Muscle of leg (tissue), 3 donors: ENCODE measurements at regions not wholly inside any gene's neighbourhood (a gene's known extent, or its start where the extent isn't known, plus 50 kb on each side); places are given as distances from the start of the nearest gene placed in this dataset.

ENCODE experiments used
- DNase-seq: peaks from one replicate; pipeline ENCODE4 v3.0.0; 2013
- H3K27ac ChIP-seq: one replicate; pipeline ENCODE4 v1.5.1; 2013; ENCODE audit warnings: mild to moderate bottlenecking, low read length, control low read depth
- H3K27me3 ChIP-seq: one replicate; pipeline ENCODE4 v1.6.1; 2013; ENCODE audit warnings: low read length; ENCODE audit not compliant: control insufficient read depth, insufficient read depth
- H3K36me3 ChIP-seq: one replicate; pipeline ENCODE4 v1.6.1; 2013; ENCODE audit warnings: low read length; ENCODE audit not compliant: control insufficient read depth, insufficient read depth
- H3K4me1 ChIP-seq: one replicate; pipeline ENCODE4 v1.6.1; 2013; ENCODE audit warnings: low read length; ENCODE audit not compliant: control insufficient read depth, insufficient read depth
- H3K4me3 ChIP-seq: one replicate; pipeline ENCODE4 v1.5.1; 2013; ENCODE audit warnings: low read length, control low read depth
- H3K9me3 ChIP-seq: replicated peaks from 2 replicates; pipeline ENCODE4 v1.6.1; 2013; ENCODE audit warnings: low read depth, low read length; ENCODE audit not compliant: control insufficient read depth
- WGBS: methylation state at CpG from one replicate; pipeline ENCODE4 v1.1.5; 2013; ENCODE audit warnings: missing lambda C conversion rate; ENCODE audit not compliant: insufficient coverage; 5-methylcytosine and 5-hydroxymethylcytosine counted together

DNA sequence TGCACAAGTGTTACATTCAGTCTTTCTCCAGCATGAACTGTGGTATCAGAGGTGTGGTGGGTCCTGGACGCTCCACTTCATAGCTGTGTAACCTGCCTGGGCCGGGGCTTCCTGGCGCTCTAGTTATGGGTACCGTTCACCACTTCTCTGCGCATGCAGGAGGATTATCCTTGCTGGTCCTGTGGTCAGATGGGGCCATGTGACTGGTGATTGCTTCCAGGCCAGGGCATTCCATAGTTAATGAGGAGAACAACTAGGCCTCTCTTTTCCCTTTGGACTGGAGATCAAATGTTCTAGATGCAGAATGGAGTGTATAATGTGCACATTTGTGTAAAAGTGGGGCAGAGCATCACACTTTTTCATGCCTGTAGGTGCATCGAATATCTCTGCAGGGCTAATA lies 444.0 kb downstream of the AACS start:
- Histone ChIP-seq H3K4me3 (no peak overlapping the region), H3K27me3 (no peaks in the 10 kb centered on the region), H3K4me1 (no peaks in the 10 kb centered on the region), H3K36me3 (no peaks in the 10 kb centered on the region), H3K9me3 (no peaks in the 10 kb centered on the region), H3K27ac (no peak overlapping the region)
- no peak for DNase-seq
- WGBS, result 54% methylated on average over 5 of the region's 6 CpGs

- no peak for DNase-seq
- no peaks in the 10 kb centered on the region for H3K4me1 ChIP-seq
- H3K27ac ChIP-seq, result no peak overlapping the region
- peaks cover 2% of the 10 kb centered on the region for H3K27me3 ChIP-seq
- no peak overlapping the region for H3K4me3 ChIP-seq
- no peaks in the 10 kb centered on the region for H3K36me3 ChIP-seq
- H3K9me3 ChIP-seq, result no peaks in the 10 kb centered on the region
- 62% methylated on average over 7 of the region's 12 CpGs for WGBS
Observed at GRCh38 chr12:125512541-125513298, 447.5 kb downstream of the AACS start.

GRCh38 chr12:125515887-125516286 lies 450.7 kb downstream of the AACS start:
- Histone ChIP-seq H3K4me3 (no peak overlapping the region), H3K4me1 (no peaks in the 10 kb centered on the region), H3K9me3 (no peaks in the 10 kb centered on the region), H3K27me3 (peaks cover 2% of the 10 kb centered on the region), H3K36me3 (no peaks in the 10 kb centered on the region), H3K27ac (no peak overlapping the region)
- no peak for DNase-seq
- 71% methylated on average over 5 of the region's 8 CpGs for WGBS

DNA sequence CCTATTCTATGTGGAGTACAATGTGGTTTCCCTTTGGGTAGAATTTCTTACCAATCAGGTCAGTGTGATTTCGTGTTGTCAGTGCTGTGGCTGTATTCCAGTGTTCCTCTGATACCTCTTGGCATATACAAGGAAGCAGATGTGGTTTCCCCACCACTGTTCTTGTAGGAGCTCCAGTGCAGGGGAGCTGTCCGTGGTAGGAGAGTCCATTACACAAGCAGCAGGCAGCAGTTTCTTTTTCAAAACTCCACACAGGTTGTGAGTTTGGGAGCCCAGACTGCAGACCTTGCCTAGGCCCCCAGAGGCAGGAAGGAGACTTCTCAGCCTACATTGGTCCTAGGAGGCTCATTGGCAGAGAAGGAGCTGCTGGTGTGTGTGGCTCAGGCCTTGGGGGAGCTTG lies 452.8 kb downstream of the AACS start:
- H3K27ac ChIP-seq, result no peak overlapping the region
- H3K27me3 ChIP-seq, result peaks cover 2% of the 10 kb centered on the region
- H3K9me3 ChIP-seq, result peaks cover 2% of the 10 kb centered on the region
- H3K4me3 ChIP-seq, result no peak overlapping the region
- H3K36me3 ChIP-seq, result no peaks in the 10 kb centered on the region
- H3K4me1 ChIP-seq, result no peaks in the 10 kb centered on the region
- DNase-seq, result peak; percentile 54
- no CpG with 5 or more reads among the region's 2 CpGs for WGBS

GRCh38 chr12:125519026-125519651 lies 453.9 kb downstream of the AACS start:
- no peak overlapping the region for H3K4me3 ChIP-seq
- peaks cover 2% of the 10 kb centered on the region for H3K27me3 ChIP-seq
- no peaks in the 10 kb centered on the region for H3K4me1 ChIP-seq
- H3K36me3 ChIP-seq, result no peaks in the 10 kb centered on the region
- H3K9me3 ChIP-seq, result peaks cover 2% of the 10 kb centered on the region
- WGBS, result 84% methylated on average over 9 of the region's 15 CpGs
- H3K27ac ChIP-seq, result no peak overlapping the region
- DNase-seq, result no peak

DNA sequence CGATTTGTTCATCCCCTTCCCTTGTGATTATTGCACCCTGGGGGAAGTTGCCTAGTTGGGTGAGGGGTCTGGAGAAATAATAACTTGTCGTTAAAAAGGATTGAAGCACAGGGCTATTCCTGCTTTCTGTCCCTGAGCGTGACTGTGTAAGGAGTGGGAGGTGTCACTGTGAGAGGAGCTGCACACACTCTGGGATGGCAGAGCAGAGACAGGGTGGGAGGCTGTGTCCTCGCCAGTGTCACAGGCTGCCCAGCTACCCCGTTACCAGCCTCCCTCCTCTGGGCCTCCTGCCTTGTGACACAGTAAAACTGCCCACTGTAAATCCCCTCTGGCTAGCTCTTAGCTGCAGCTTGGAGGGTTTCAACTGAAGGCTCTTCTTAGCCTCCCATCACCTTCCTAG lies 460.6 kb downstream of the AACS start:
- no peaks in the 10 kb centered on the region for H3K36me3 ChIP-seq
- WGBS, result 62% methylated on average over 3 of the region's 5 CpGs
- no peak overlapping the region for H3K27ac ChIP-seq
- H3K9me3 ChIP-seq, result peaks cover 2% of the 10 kb centered on the region
- DNase-seq, result no peak
- no peaks in the 10 kb centered on the region for H3K27me3 ChIP-seq
- no peak overlapping the region for H3K4me3 ChIP-seq
- no peaks in the 10 kb centered on the region for H3K4me1 ChIP-seq

GRCh38 chr12:125528281-125528680 lies 463.0 kb downstream of the AACS start:
- Histone ChIP-seq H3K27ac (no peak overlapping the region), H3K4me3 (no peak overlapping the region), H3K36me3 (no peaks in the 10 kb centered on the region), H3K27me3 (no peaks in the 10 kb centered on the region), H3K4me1 (no peaks in the 10 kb centered on the region), H3K9me3 (no peaks in the 10 kb centered on the region)
- peak; percentile 17 for DNase-seq
- WGBS, result 89% methylated on average over 4 of the region's 5 CpGs

DNA sequence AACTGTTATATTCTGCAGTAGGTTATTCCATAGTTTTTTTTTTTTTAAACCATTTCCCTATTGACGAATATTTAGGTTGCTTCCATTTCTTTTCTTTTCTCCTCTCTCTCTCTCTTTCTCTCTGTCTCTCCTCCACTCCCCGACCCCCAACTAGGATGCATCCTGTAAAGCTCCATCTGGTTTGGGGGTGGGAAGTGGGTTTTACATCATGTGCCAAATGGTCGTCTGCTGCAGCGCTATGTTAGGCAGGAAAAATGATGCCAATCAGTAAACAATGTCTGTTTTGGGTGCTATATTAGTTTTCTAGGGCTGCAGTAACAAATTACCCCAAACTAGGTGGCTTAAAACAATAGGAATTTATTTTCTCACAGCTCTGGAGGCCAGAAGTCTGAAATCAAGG lies 465.0 kb downstream of the AACS start:
- Histone ChIP-seq H3K4me1 (peaks cover 2% of the 10 kb centered on the region), H3K9me3 (no peaks in the 10 kb centered on the region), H3K27ac (no peak overlapping the region), H3K4me3 (no peak overlapping the region), H3K36me3 (no peaks in the 10 kb centered on the region), H3K27me3 (no peaks in the 10 kb centered on the region)
- no CpG with 5 or more reads among the region's 4 CpGs for WGBS
- no peak for DNase-seq

GRCh38 chr12:125530876-125531275 lies 465.6 kb downstream of the AACS start:
- Histone ChIP-seq H3K4me3 (no peak overlapping the region), H3K27me3 (no peaks in the 10 kb centered on the region), H3K9me3 (no peaks in the 10 kb centered on the region), H3K4me1 (peaks cover 2% of the 10 kb centered on the region), H3K27ac (no peak overlapping the region), H3K36me3 (no peaks in the 10 kb centered on the region)
- no peak for DNase-seq
- 53% methylated on average over 2 of the region's 5 CpGs for WGBS

- Histone ChIP-seq H3K36me3 (no peaks in the 10 kb centered on the region), H3K9me3 (no peaks in the 10 kb centered on the region), H3K27me3 (no peaks in the 10 kb centered on the region), H3K4me3 (no peak overlapping the region), H3K27ac (no peak overlapping the region), H3K4me1 (peaks cover 2% of the 10 kb centered on the region)
- DNase-seq, result no peak
- 80% methylated on average over 5 of the region's 7 CpGs for WGBS
Observed at GRCh38 chr12:125531574-125531973, 466.3 kb downstream of the AACS start.
